ENCODE measurements at regions not wholly inside any gene's neighbourhood (a gene's known extent, or its start where the extent isn't known, plus 50 kb on each side); places are given as distances from the start of the nearest gene placed in this dataset.

DNA sequence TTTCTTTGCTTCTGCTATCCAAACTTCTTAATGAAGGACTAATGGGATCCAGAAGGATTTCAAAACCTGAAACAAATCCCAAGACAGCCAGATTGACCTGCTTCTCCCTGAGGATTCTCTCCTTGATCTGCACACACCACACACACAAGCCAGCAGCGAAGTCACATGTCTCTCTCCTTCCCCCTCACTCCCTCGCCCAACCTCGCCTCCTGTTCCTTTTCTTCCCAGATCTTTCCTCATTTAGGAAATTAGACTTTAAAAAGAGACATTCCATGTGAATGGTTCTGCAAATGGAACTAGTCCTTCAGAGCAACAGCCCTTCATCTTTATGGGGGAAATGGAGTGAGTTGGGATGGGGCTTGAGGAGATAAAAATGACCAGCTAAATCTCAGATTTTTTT lies 639.1 kb upstream of the SETBP1 start:
- Histone ChIP-seq H2AFZ (ENCODE audit: low read depth, low read length) (peak overlapping the region; percentile 33), H3K27me3 (ENCODE audit: insufficient read depth, low read length) (no peaks in the 10 kb centered on the region), H3K9me3 (ENCODE audit: low read length) (no peaks in the 10 kb centered on the region), H3K4me1 (ENCODE audit: insufficient read depth, low read length) (peaks cover 15% of the 10 kb centered on the region), H3K4me3 (ENCODE audit: low read length) (no peak overlapping the region), H3K36me3 (ENCODE audit: insufficient read depth, low read length) (no peaks in the 10 kb centered on the region)

DNA sequence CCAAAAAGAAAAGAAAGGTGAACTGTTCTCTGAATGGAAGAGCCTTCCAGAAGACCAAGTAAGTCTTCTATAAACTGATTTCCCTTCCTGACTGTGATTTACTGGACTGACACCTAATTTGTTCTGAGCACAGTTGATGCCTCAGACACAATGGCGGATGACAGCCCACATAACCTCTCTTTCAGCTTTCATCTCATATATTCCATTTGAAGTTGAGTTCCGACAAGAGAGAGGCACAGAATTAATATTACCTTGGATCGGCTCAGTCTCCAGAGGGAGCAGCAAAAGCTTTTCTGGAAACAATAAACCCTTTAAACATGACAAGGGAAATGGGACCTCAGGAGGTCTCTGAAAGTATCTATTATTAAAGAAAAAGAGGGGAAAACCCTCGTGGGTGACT lies 638.7 kb upstream of the SETBP1 start:
- Histone ChIP-seq H3K27me3 (ENCODE audit: insufficient read depth, low read length) (no peaks in the 10 kb centered on the region), H2AFZ (ENCODE audit: low read depth, low read length) (peak overlapping the region; percentile 33), H3K9me3 (ENCODE audit: low read length) (no peaks in the 10 kb centered on the region), H3K4me1 (ENCODE audit: insufficient read depth, low read length) (peaks cover 11% of the 10 kb centered on the region), H3K4me3 (ENCODE audit: low read length) (no peak overlapping the region), H3K36me3 (ENCODE audit: insufficient read depth, low read length) (no peaks in the 10 kb centered on the region)

DNA sequence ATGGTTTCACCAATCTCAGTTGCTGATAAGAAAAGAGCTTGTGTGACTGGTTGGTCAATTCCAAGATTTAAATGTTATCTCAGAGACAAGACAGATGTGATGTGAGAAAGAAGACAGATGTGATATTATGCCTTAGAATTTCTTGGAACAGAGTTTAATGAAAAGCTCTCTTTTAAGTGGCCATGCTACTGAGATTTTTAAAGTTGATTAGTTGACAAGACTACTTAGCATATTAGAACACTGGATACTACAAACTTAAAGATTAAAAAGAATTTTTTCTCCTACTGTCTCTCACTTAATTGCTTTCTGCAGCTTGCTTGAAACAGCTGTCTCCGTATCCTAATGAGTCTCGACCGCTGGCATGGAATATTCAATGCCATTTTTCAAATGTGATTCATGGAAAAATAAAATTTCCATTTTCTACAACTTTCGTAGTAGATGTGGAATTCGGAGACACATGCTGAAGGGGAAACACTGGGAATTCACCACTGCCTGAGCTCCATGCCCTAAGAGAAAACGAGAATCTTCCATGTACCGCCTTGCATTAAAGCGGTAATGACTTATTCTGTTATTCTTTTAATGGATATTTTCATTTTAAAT lies 634.2 kb upstream of the SETBP1 start:
- Histone ChIP-seq H3K9me3 (ENCODE audit: low read length) (no peaks in the 10 kb centered on the region), H3K4me1 (ENCODE audit: insufficient read depth, low read length) (peaks cover 9% of the 10 kb centered on the region), H3K36me3 (ENCODE audit: insufficient read depth, low read length) (no peaks in the 10 kb centered on the region), H3K4me3 (ENCODE audit: low read length) (no peak overlapping the region), H2AFZ (ENCODE audit: low read depth, low read length) (no peak overlapping the region), H3K27me3 (ENCODE audit: insufficient read depth, low read length) (no peaks in the 10 kb centered on the region)

DNA sequence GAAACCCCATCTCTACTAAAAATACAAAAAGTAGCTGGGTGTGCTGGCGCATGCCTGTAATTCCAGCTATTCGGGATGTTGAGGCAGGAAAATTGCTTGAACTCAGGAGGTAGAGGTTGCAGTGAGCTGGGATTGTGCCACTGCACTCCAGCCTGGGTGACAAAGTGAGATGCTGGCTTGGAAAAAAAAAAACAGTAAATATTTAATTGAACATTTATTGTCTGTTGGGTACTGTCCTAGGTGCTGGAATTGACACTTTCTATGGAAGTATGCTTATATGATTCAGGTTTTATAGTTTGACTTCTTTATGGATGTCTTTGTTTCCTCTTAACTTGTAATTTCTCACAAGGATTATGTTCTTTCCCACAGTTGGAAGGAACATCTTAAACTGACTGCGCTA lies 633.1 kb upstream of the SETBP1 start:
- no peaks in the 10 kb centered on the region for H3K36me3 ChIP-seq (ENCODE audit: insufficient read depth, low read length)
- no peaks in the 10 kb centered on the region for H3K27me3 ChIP-seq (ENCODE audit: insufficient read depth, low read length)
- no peaks in the 10 kb centered on the region for H3K9me3 ChIP-seq (ENCODE audit: low read length)
- no peaks in the 10 kb centered on the region for H3K4me1 ChIP-seq (ENCODE audit: insufficient read depth, low read length)
- no peak overlapping the region for H2AFZ ChIP-seq (ENCODE audit: low read depth, low read length)
- no peak overlapping the region for H3K4me3 ChIP-seq (ENCODE audit: low read length)

DNA sequence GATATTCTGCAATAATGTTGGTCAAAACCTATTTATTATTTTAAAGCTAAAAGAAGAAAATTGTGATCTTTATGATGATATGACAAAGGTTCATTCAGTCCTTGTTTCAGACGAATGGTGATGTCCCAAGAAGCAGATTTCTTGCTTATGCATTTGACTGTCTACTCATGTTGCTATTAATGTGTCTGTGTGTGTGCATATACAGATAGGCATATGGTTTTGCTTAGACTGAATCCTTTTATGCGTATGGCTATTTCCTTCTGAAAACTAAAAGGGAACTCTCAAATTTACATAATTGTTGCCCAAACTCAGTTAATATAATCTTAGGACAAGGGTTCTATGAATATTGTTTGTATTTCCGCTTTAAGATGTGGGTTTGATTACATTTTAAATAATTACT lies 632.3 kb upstream of the SETBP1 start:
- no peaks in the 10 kb centered on the region for H3K4me1 ChIP-seq (ENCODE audit: insufficient read depth, low read length)
- no peaks in the 10 kb centered on the region for H3K36me3 ChIP-seq (ENCODE audit: insufficient read depth, low read length)

DNA sequence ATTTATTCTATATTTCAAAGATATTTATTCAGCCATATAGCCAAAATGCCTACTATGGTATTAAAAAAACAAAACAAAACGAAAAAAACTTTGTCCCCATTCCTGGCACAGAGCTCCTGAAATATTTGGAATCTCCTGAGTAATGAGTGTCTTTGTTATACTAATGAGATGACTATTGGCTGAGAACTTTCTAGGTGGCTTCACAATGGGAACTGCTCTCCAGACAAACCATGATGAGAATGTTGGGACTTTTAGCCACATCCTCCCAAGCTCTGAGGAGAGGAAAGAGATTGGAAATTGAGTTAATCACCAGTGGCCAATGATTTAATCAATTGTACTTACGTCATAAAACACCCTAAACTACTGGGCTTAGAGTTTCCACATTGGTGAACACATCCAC lies 631.8 kb upstream of the SETBP1 start:
- no peaks in the 10 kb centered on the region for H3K36me3 ChIP-seq (ENCODE audit: insufficient read depth, low read length)
- no peaks in the 10 kb centered on the region for H3K4me1 ChIP-seq (ENCODE audit: insufficient read depth, low read length)
- H2AFZ ChIP-seq (ENCODE audit: low read depth, low read length) = no peak overlapping the region
- no peaks in the 10 kb centered on the region for H3K27me3 ChIP-seq (ENCODE audit: insufficient read depth, low read length)
- H3K9me3 ChIP-seq (ENCODE audit: low read length) = no peaks in the 10 kb centered on the region
- no peak overlapping the region for H3K4me3 ChIP-seq (ENCODE audit: low read length)

More for the DNA sequence above, 632.3 kb upstream of the SETBP1 start:
- no peak overlapping the region for H3K4me3 ChIP-seq (ENCODE audit: low read length)
- no peak overlapping the region for H2AFZ ChIP-seq (ENCODE audit: low read depth, low read length)
- H3K27me3 ChIP-seq (ENCODE audit: insufficient read depth, low read length) = no peaks in the 10 kb centered on the region
- H3K9me3 ChIP-seq (ENCODE audit: low read length) = no peaks in the 10 kb centered on the region

DNA sequence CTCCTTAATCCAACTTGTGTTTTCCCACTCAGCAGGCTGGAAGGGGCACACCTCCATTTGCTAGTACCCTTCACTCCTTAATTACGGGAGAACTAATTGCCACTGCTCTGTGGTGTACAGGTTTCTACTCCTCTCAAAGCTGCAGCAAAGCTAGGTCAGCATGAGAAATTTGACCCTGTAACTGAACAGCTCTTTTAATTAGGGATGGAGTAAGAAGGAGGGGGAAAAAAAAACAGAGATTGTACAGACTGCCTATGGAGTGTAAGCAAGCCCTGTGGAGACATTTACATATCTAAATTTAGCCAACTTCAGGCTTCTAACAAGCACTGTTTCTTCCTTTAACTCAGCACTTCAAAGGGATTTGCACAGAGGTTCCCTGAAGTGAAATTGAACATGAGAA lies 629.7 kb upstream of the SETBP1 start:
- H3K27me3 ChIP-seq (ENCODE audit: insufficient read depth, low read length) = no peaks in the 10 kb centered on the region
- no peak overlapping the region for H3K4me3 ChIP-seq (ENCODE audit: low read length)
- H3K4me1 ChIP-seq (ENCODE audit: insufficient read depth, low read length) = no peaks in the 10 kb centered on the region
- no peak overlapping the region for H2AFZ ChIP-seq (ENCODE audit: low read depth, low read length)
- H3K36me3 ChIP-seq (ENCODE audit: insufficient read depth, low read length) = no peaks in the 10 kb centered on the region
- H3K9me3 ChIP-seq (ENCODE audit: low read length) = no peaks in the 10 kb centered on the region

DNA sequence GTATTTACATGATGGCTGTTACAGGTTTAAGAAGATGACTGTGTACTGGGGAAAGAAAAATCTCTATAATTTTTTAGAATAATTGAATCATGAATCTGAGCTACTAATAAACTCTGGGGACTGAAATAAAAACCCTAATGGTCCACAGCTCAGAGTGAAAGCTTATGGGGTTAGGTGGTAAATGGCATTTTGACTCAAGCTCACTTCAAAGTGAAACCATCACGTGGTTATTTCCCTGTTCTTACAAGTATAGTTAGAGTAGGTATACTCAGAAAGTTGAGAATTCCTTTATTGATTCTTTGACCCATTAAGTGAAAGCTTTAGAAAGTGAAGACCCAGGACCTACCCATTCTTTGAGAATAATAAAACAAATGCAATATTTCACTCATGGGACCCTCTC lies 626.2 kb upstream of the SETBP1 start:
- H3K36me3 ChIP-seq (ENCODE audit: insufficient read depth, low read length) = no peaks in the 10 kb centered on the region
- H3K4me3 ChIP-seq (ENCODE audit: low read length) = no peak overlapping the region
- no peak overlapping the region for H2AFZ ChIP-seq (ENCODE audit: low read depth, low read length)
- H3K9me3 ChIP-seq (ENCODE audit: low read length) = peaks cover 3% of the 10 kb centered on the region
- no peaks in the 10 kb centered on the region for H3K27me3 ChIP-seq (ENCODE audit: insufficient read depth, low read length)
- no peaks in the 10 kb centered on the region for H3K4me1 ChIP-seq (ENCODE audit: insufficient read depth, low read length)

DNA sequence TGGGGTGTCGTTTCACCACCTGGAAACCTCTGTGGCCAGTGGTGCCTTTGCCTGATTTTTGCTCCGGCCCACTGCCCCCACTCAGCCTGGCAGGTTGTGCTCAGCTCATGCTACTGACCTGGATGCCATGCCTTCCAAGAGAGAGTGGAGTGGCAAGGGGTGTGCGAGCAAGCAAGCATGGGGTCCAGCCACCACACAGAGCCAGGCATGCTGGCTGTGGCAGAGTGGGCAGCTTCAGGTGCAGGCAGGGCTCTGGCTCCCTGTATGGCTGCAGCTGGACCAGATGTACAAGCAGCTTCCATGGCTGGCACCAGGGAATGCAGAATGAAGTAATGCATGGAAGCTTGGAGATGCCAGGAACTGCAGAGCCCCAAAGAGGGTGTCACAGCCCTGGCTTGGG lies 620.5 kb upstream of the SETBP1 start:
- no peak overlapping the region for H3K4me3 ChIP-seq (ENCODE audit: low read length)
- H3K4me1 ChIP-seq (ENCODE audit: insufficient read depth, low read length) = no peaks in the 10 kb centered on the region
- no peaks in the 10 kb centered on the region for H3K36me3 ChIP-seq (ENCODE audit: insufficient read depth, low read length)
- peaks cover 11% of the 10 kb centered on the region for H3K9me3 ChIP-seq (ENCODE audit: low read length)
- H2AFZ ChIP-seq (ENCODE audit: low read depth, low read length) = no peak overlapping the region
- no peaks in the 10 kb centered on the region for H3K27me3 ChIP-seq (ENCODE audit: insufficient read depth, low read length)

DNA sequence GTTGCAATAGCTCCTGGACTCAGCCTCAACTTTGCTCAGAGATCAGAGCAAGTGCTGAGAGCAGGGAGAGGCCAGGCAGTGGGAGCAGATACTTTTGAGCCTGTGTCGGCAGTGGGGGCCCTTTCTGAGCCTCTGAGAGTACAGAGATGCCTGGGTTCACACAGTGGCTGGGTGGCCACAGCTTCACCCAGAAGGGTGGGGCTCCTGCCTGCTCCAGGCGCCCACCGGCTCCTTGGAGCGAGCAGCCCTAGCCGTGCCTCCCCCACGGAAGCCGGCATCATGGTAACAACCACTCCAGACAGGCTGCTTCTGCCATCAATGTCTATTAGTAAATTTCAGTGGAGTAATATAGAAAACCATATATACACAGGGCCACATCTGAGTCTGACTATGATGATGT lies 619.2 kb upstream of the SETBP1 start:
- Histone ChIP-seq H2AFZ (ENCODE audit: low read depth, low read length) (no peak overlapping the region), H3K4me1 (ENCODE audit: insufficient read depth, low read length) (no peaks in the 10 kb centered on the region), H3K36me3 (ENCODE audit: insufficient read depth, low read length) (no peaks in the 10 kb centered on the region), H3K4me3 (ENCODE audit: low read length) (no peak overlapping the region), H3K9me3 (ENCODE audit: low read length) (peaks cover 11% of the 10 kb centered on the region), H3K27me3 (ENCODE audit: insufficient read depth, low read length) (no peaks in the 10 kb centered on the region)

DNA sequence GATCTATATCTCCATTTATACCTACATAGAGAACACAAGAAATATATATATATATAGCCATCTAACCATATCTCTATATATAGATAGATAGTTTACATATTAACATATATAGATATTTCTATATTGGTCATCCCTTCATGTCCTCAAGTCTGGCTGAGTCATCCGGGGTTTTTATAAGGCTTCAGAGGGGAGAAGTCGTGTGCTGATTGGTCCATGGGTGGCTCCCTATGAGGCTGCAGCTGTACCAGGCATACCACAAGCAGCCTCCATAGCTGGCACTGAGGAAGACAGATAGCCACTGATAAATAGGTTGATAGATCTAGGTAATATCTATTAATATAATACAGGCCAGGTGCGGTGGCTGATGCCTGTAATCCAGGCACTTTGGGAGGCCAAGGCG lies 618.3 kb upstream of the SETBP1 start:
- Histone ChIP-seq H3K27me3 (ENCODE audit: insufficient read depth, low read length) (no peaks in the 10 kb centered on the region), H3K36me3 (ENCODE audit: insufficient read depth, low read length) (no peaks in the 10 kb centered on the region), H3K4me1 (ENCODE audit: insufficient read depth, low read length) (no peaks in the 10 kb centered on the region), H2AFZ (ENCODE audit: low read depth, low read length) (no peak overlapping the region), H3K9me3 (ENCODE audit: low read length) (peaks cover 8% of the 10 kb centered on the region), H3K4me3 (ENCODE audit: low read length) (no peak overlapping the region)

DNA sequence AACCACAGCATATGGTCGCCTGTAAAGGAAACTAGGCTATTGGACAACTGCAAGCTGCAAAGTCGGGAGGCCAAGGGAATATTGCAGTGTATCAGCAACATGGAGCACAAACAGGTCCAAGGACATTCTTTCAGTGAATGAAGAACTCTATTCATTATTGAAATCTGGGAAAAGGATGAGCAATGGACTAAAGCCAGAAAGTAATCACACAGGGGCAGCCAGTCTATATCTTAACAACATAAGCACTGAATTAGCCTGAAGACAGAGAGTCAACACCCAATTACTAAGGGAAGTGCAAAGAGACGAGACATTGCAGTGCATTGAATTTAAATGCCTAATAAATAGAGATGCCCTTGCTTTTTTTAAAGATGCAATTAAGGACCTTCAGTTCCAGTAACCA lies 615.5 kb upstream of the SETBP1 start:
- Histone ChIP-seq H2AFZ (ENCODE audit: low read depth, low read length) (no peak overlapping the region), H3K9me3 (ENCODE audit: low read length) (peaks cover 8% of the 10 kb centered on the region), H3K4me3 (ENCODE audit: low read length) (no peak overlapping the region), H3K4me1 (ENCODE audit: insufficient read depth, low read length) (no peaks in the 10 kb centered on the region), H3K36me3 (ENCODE audit: insufficient read depth, low read length) (no peaks in the 10 kb centered on the region), H3K27me3 (ENCODE audit: insufficient read depth, low read length) (no peaks in the 10 kb centered on the region)

DNA sequence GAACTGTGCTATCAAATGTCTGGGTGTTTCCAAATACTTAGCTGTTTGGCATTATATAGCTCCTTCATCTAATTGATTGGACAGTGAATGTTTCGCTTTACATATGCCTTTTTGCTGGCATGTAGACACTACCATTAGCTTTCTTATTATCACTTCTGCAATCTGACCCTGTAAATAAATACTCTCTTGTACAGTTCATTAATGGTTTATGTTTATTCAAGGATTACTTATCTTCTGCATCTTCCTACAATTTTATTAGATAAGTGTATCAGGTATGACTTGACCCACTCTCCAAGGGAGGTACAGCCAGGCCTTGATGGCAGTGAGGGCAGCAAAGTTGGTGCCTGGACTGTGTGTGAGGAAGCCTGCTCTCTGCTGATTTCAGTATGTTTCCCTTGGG lies 614.1 kb upstream of the SETBP1 start:
- H3K27me3 ChIP-seq (ENCODE audit: insufficient read depth, low read length) = no peaks in the 10 kb centered on the region
- no peaks in the 10 kb centered on the region for H3K36me3 ChIP-seq (ENCODE audit: insufficient read depth, low read length)
- no peak overlapping the region for H3K4me3 ChIP-seq (ENCODE audit: low read length)
- H3K4me1 ChIP-seq (ENCODE audit: insufficient read depth, low read length) = no peaks in the 10 kb centered on the region
- no peaks in the 10 kb centered on the region for H3K9me3 ChIP-seq (ENCODE audit: low read length)
- no peak overlapping the region for H2AFZ ChIP-seq (ENCODE audit: low read depth, low read length)

DNA sequence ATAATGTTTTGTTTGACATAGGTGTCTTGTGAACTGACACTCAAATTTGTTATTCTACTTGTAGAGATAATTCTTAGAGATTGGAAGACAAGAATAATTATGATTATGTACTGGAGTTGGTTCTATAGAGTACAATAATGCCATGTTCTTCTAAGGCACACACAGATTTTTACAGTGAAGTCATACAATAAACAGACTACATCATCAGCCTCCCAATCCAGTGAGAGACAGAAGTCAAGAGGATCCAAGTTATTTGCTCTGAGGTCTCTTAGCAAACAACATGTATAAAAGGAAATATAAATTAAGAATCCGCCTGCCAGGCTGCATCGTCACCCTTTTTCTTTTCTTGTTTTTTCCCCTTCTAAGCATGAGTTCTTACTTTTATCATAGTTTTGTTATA lies 613.5 kb upstream of the SETBP1 start:
- Histone ChIP-seq H3K9me3 (ENCODE audit: low read length) (no peaks in the 10 kb centered on the region), H2AFZ (ENCODE audit: low read depth, low read length) (no peak overlapping the region), H3K27me3 (ENCODE audit: insufficient read depth, low read length) (no peaks in the 10 kb centered on the region), H3K4me3 (ENCODE audit: low read length) (no peak overlapping the region), H3K4me1 (ENCODE audit: insufficient read depth, low read length) (no peaks in the 10 kb centered on the region), H3K36me3 (ENCODE audit: insufficient read depth, low read length) (no peaks in the 10 kb centered on the region)
